Heart right ventricle (tissue), 16 donors: ENCODE measurements at regions not wholly inside any gene's neighbourhood (a gene's known extent, or its start where the extent isn't known, plus 50 kb on each side); places are given as distances from the start of the nearest gene placed in this dataset.

Experiments
- ATAC-seq, 8 donors: fragments of 200-7000 bp; cut with Tn5 transposase; one replicate each; pipeline ENCODE4 v1.9.1; 2020; ENCODE audit warnings: mild to moderate bottlenecking in 8 of 8, moderate library complexity in 8 of 8, moderate number of reproducible peaks in 1 of 8
- DNase-seq, 2 donors: peaks; one replicate each; pipeline ENCODE4 v3.0.0-alpha.2; 2020
- H3K27ac ChIP-seq, 10 donors: fragments of 200-600 bp; sonication (generic) in 2 of 10; one replicate each; pipeline versions ENCODE4 v1.5.0 to v1.8.0; 2020 to 2022; ENCODE audit warnings: mild to moderate bottlenecking in 3 of 10
- H3K27me3 ChIP-seq, 7 donors: fragments of 200-600 bp; one replicate each; pipeline ENCODE4 v1.8.0; 2021 to 2022; ENCODE audit warnings: mild to moderate bottlenecking in 2 of 7
- H3K36me3 ChIP-seq, 9 donors: fragments of 200-600 bp; sonication (generic) in 1 of 9; one replicate each; pipeline versions ENCODE4 v1.5.0 to v1.8.0; 2020 to 2022; ENCODE audit warnings: mild to moderate bottlenecking in 2 of 9
- H3K4me1 ChIP-seq, 9 donors: fragments of 200-600 bp; sonication (generic) in 1 of 9; one replicate each; pipeline versions ENCODE4 v1.5.0 to v1.8.0; 2020 to 2022; ENCODE audit warnings: mild to moderate bottlenecking in 4 of 9
- H3K4me3 ChIP-seq, 10 donors: fragments of 200-600 bp; sonication (generic) in 2 of 10; one replicate each; pipeline versions ENCODE4 v1.5.0 to v1.8.0; 2020 to 2022; ENCODE audit warnings: mild to moderate bottlenecking in 7 of 10, moderate library complexity in 2 of 10
- H3K9me3 ChIP-seq, 11 donors: fragments of 200-600 bp in 10 of 11; sonication (generic) in 2 of 11; one replicate each; pipeline versions ENCODE4 v1.5.0 to v1.8.0; 2013 to 2022; ENCODE audit warnings: mild to moderate bottlenecking in 2 of 11, control low read depth in 1 of 11, moderate library complexity in 1 of 11
- CTCF ChIP-seq, 9 donors: fragments of 200-600 bp; sonication (generic) in 2 of 9; IDR thresholded peaks; one replicate each; pipeline versions ENCODE4 v1.5.0 to v1.8.0; 2021 to 2022; ENCODE audit warnings: antibody characterized with exemption in 9 of 9, mild to moderate bottlenecking in 5 of 9, moderate library complexity in 1 of 9
- WGBS, 2 donors: extraction: QIAGEN DNeasy Blood & Tissue Kit; methylation state at CpG; one replicate each; pipeline ENCODE4 v1.1.7; 2013; ENCODE audit warnings: inconsistent platforms in 1 of 2; 5-methylcytosine and 5-hydroxymethylcytosine counted together
- intact Hi-C, 10 donors: fragments of 100-400 bp; cut with DNase I; formaldehyde crosslinking; loops; one replicate each; pipeline versions ENCODE4 v1.11.1 to v1.14.2; 2022
- donor health status: Arrhythmogenic right ventricular cardiomyopathy.
- donor health status: ischemic (EF 13 %, LVEDD 7.1; RV severe dilation, severe dysfunction).
- donor health status: healthy with polysubstance abuse.
- donor health status: DM: no; HTN: yes; CAD: no.
- donor health status: DM: no; HTN: no; CAD: no.
- donor health status: ischemic (EF 25% LVEDD 6.9; RV normal size, moderate dysfunction).
- donor health status: ischemic (EF 25% LVEDD 5.7; RV mildly dilated, moderate dysfunction).
- donor health status: healthy.
- donor health status: DM: yes; HTN: yes; CAD: no.
- donor health status: Ischemic cardiomyopathy.
- donor health status: ischemic (EF 35%, LVEDD 5.7; RV mildly dilated, moderate dysfunction).
- donor health status: nonischemic (EF 11% LVEDD 7.7; RV severe dilation, severe dysfunction).
- donor health status: DM: yes; HTN: yes; CAD: no.
- donor health status: PGD.
- donor health status: ischemic (EF 29% LVEDD 5.4; RV normal size, mild dysfunction).
- donor health status: nonischemic (EF 23%, LVEDD 6.1; RV moderate dilation, normal function).

DNA sequence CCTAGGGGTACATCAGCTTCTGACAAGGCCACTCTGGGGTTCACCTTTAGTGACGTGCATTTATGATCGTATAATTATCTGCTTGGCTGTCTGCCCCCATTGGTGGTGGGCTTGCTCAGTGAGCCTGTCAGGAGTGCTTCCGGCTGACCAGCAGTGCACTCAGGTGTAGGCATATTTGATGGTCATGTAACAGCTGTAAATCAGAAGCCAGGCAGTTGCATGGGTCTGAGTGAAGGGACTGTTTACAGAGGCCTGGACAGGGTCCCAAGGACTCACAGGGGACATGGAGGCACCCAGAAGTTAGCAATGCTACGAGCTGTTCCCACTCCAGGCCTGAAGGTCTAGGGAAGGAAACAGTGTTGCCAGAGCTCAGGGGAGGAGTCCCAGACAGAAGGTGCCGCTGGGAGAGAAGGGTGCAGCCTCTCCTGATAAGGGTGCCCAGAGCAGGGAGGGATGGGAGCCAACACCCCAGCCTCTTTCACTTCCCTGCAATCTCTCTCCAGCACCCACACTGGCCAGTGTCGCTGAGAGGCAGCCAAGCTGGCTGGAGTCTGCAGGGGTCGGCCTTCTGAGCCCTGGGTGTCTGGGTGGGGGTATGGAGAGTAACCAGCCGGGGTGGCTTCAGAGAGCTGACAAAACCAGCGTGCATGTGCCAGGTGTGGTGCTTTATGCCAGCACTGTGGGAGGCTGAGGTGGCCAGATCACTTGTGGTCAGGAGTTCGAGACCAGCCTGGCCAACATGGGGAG, 61.3 kb upstream of the PRR23E start:
- Histone ChIP-seq H3K9me3 (no peaks in the 10 kb centered on the region), H3K4me3 (no peak overlapping the region), H3K4me1 (peaks cover 0 to 27% (median 15%) of the 10 kb centered on the region in 9 donors), H3K27me3 (peaks cover 0 to 35% (median 16%) of the 10 kb centered on the region in 7 donors), H3K36me3 (no peaks in the 10 kb centered on the region), H3K27ac (no peak overlapping the region)
- ATAC-seq, result peak in 3 of 8 donors; percentile 25 to 48 (median 34)
- intact Hi-C loops, result no loop called here
- DNase-seq, result no peak
- WGBS, 2 donors, result 70 to 81% methylated on average over 10 of the region's 10 CpGs
- TF ChIP-seq CTCF (IDR thresholded peaks at IDR 0.05), result no peak

DNA sequence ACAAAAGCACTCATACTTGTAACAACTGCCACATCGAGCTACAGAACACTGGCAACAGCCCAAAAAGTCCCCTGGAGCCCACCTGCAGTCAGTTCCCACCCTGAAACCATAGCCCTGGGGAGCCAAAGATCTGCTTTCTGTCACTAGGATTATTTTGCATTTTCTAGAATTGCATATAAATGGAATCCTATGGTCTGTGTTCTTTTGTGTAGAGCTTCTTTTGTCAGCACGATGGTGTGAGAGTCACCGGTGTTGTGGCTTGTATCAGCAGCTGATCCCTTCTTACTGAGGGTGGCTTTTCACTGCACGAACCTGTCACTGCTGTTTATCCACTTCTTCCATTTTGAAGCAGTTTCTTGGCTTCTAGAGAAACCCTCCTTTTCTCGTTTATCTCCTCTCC, 60.1 kb upstream of the PRR23E start:
- intact Hi-C loops, result no loop called here
- H3K4me3 ChIP-seq, result no peak overlapping the region
- H3K9me3 ChIP-seq, result no peaks in the 10 kb centered on the region
- no peaks in the 10 kb centered on the region for H3K36me3 ChIP-seq
- H3K4me1 ChIP-seq, result peaks cover 0 to 35% (median 17%) of the 10 kb centered on the region in 9 donors
- H3K27me3 ChIP-seq, result peaks cover 0 to 41% (median 17%) of the 10 kb centered on the region in 7 donors
- no peak for ATAC-seq
- H3K27ac ChIP-seq, result no peak overlapping the region
- DNase-seq, result no peak
- WGBS, 2 donors, result 46 to 55% methylated on average over 5 of the region's 5 CpGs
- no peak for TF ChIP-seq CTCF (IDR thresholded peaks at IDR 0.05)

DNA sequence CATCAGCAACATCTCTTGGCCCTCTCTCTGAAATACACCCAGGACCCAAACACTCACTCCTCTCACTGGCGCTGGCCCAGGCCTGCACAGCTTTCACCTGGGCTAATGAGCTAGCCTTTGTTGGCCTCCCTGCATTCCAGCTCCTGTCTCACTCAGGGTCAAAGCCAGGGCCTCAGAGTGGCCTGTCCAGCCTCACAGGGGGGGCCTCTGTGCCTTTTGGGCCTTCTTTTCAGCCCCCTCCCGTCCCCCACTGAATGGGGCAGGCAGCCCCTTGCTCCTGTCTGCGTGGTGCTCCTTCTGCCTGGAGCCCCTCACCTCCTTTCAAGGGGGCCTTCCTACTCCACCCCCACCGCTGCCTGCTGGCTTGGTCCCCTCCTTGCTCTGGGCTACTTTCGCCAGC, 59.0 kb upstream of the PRR23E start:
- H3K9me3 ChIP-seq, result no peaks in the 10 kb centered on the region
- H3K27ac ChIP-seq, result no peak overlapping the region
- peaks cover 0 to 43% (median 21%) of the 10 kb centered on the region in 9 donors for H3K4me1 ChIP-seq
- intact Hi-C loops, result no loop called here
- DNase-seq (no peak), ATAC-seq (no peak)
- no peak for TF ChIP-seq CTCF (IDR thresholded peaks at IDR 0.05)
- no peak overlapping the region for H3K4me3 ChIP-seq
- WGBS, 2 donors, result 89 to 90% methylated on average over 5 of the region's 5 CpGs
- peaks cover 0 to 41% (median 17%) of the 10 kb centered on the region in 7 donors for H3K27me3 ChIP-seq
- H3K36me3 ChIP-seq, result no peaks in the 10 kb centered on the region

- TF ChIP-seq CTCF (IDR thresholded peaks at IDR 0.05), result no peak
Observed at GRCh38 chr3:127134466-127134865, 58.5 kb upstream of the PRR23E start.

More at GRCh38 chr3:127134466-127134865, 58.5 kb upstream of the PRR23E start:
- no peaks in the 10 kb centered on the region for H3K36me3 ChIP-seq
- no peak overlapping the region for H3K27ac ChIP-seq
- intact Hi-C loops, result no loop called here
- no peak for DNase-seq
- H3K4me3 ChIP-seq, result no peak overlapping the region
- peaks cover 0 to 41% (median 15%) of the 10 kb centered on the region in 7 donors for H3K27me3 ChIP-seq
- no peaks in the 10 kb centered on the region for H3K9me3 ChIP-seq
- no peak for ATAC-seq
- H3K4me1 ChIP-seq, result peaks cover 0 to 43% (median 21%) of the 10 kb centered on the region in 9 donors
- WGBS, 2 donors, result 52 to 57% methylated on average over 7 of the region's 7 CpGs
